ENCODE measurements at regions not wholly inside any gene's neighbourhood (a gene's known extent, or its start where the extent isn't known, plus 50 kb on each side); places are given as distances from the start of the nearest gene placed in this dataset.
A peak's percentile ranks its signal among the peaks of the same experiment; 100 is the strongest.

- no peak for TF ChIP-seq OVOL2 (CRISPR knock-in tag; IDR thresholded peaks at IDR 0.05; ENCODE audit: borderline replicate concordance)
- no peak for TF ChIP-seq ZBTB21 (CRISPR knock-in tag; IDR thresholded peaks at IDR 0.05; ENCODE audit: borderline replicate concordance)
- no peak for TF ChIP-seq IRF1 (CRISPR knock-in tag; IDR thresholded peaks at IDR 0.05)
- Mint-ChIP-seq H3K4me3 (no peak overlapping the region), H3K36me3 (no peaks in the 10 kb centered on the region), H3K4me1 (peaks cover 22% of the 10 kb centered on the region), H3K27ac (no peak overlapping the region), H3K27me3 (ENCODE audit: low read depth) (peaks cover 4% of the 10 kb centered on the region; the same call in 1 of the 2 replicates), H3K9me3 (no peaks in the 10 kb centered on the region)
- DNase-seq (ENCODE audit: low spot score) = no peak
- peak; percentile 47 for ATAC-seq
- CTCF ChIA-PET = interaction anchor here (1.2 to 3.9 kb wide), 2 partner anchors 11 to 13 kb away, joined by 3 to 12 read pairs; no protein-coding TSS in a partner anchor
- POLR2A ChIA-PET = no interaction called here
Measured at GRCh38 chr5:3185488-3185887, 410.1 kb upstream of the IRX1 start.

GRCh38 chr5:3182133-3182876 is 413.3 kb upstream of the IRX1 start:
- DNase-seq (ENCODE audit: low spot score) = no peak
- H3K4me3 Mint-ChIP-seq = no peak overlapping the region
- no peak for ATAC-seq
- no peaks in the 10 kb centered on the region for H3K9me3 Mint-ChIP-seq
- H3K36me3 Mint-ChIP-seq = no peaks in the 10 kb centered on the region
- H3K27ac Mint-ChIP-seq = no peak overlapping the region
- H3K27me3 Mint-ChIP-seq (ENCODE audit: low read depth) = peaks cover 4% of the 10 kb centered on the region; the same call in 1 of the 2 replicates
- no peak for TF ChIP-seq SOX15 (CRISPR knock-in tag; IDR thresholded peaks at IDR 0.05)
- no peak for TF ChIP-seq RORB (CRISPR knock-in tag; IDR thresholded peaks at IDR 0.05)
- no peak for TF ChIP-seq IRF1 (CRISPR knock-in tag; IDR thresholded peaks at IDR 0.05)
- no peak for TF ChIP-seq NFE2L1 (CRISPR knock-in tag; IDR thresholded peaks at IDR 0.05)
- TF ChIP-seq E2F1 (CRISPR knock-in tag; IDR thresholded peaks at IDR 0.05) = no peak
- TF ChIP-seq FOXK1 (CRISPR knock-in tag; IDR thresholded peaks at IDR 0.05) = no peak
- ChIA-PET CTCF (interaction anchor here (0.9 kb wide), 1 partner anchor 14 kb away, joined by 4 read pairs; no protein-coding TSS in a partner anchor), POLR2A (no interaction called here)
- H3K4me1 Mint-ChIP-seq = peaks cover 20% of the 10 kb centered on the region

GRCh38 chr5:3181671-3182070 is 414.0 kb upstream of the IRX1 start:
- ChIA-PET CTCF (interaction anchor here (1.1 kb wide), 1 partner anchor 13 kb away, joined by 3 read pairs; no protein-coding TSS in a partner anchor), POLR2A (no interaction called here)
- DNase-seq (ENCODE audit: low spot score) (no peak), ATAC-seq (no peak)
- Mint-ChIP-seq H3K4me3 (no peak overlapping the region), H3K36me3 (no peaks in the 10 kb centered on the region), H3K27ac (no peak overlapping the region), H3K27me3 (ENCODE audit: low read depth) (peaks cover 4% of the 10 kb centered on the region; the same call in 1 of the 2 replicates), H3K4me1 (peaks cover 14% of the 10 kb centered on the region), H3K9me3 (no peaks in the 10 kb centered on the region)
- TF ChIP-seq ZBTB43 (CRISPR knock-in tag; IDR thresholded peaks at IDR 0.05) (no peak), CBFB (CRISPR knock-in tag; IDR thresholded peaks at IDR 0.05; ENCODE audit: low read depth) (no peak), TEAD4 (CRISPR knock-in tag; IDR thresholded peaks at IDR 0.05) (no peak), ATF1 (CRISPR knock-in tag; IDR thresholded peaks at IDR 0.05) (no peak)

GRCh38 chr5:3180636-3181035 is 415.0 kb upstream of the IRX1 start:
- H3K36me3 Mint-ChIP-seq = no peaks in the 10 kb centered on the region
- H3K9me3 Mint-ChIP-seq = no peaks in the 10 kb centered on the region
- peaks cover 4% of the 10 kb centered on the region; the same call in 1 of the 2 replicates for H3K27me3 Mint-ChIP-seq (ENCODE audit: low read depth)
- DNase-seq (ENCODE audit: low spot score) (no peak), ATAC-seq (no peak)
- CTCF ChIA-PET = interaction anchor here (1.1 kb wide), 1 partner anchor 14 kb away, joined by 3 read pairs; no protein-coding TSS in a partner anchor
- H3K4me3 Mint-ChIP-seq = no peak overlapping the region
- POLR2A ChIA-PET = no interaction called here
- H3K27ac Mint-ChIP-seq = no peak overlapping the region
- peaks cover 4% of the 10 kb centered on the region for H3K4me1 Mint-ChIP-seq
- TF ChIP-seq SOX15 (CRISPR knock-in tag; IDR thresholded peaks at IDR 0.05) = no peak
- no peak for TF ChIP-seq NR1H2 (CRISPR knock-in tag; IDR thresholded peaks at IDR 0.05)
- no peak for TF ChIP-seq E2F1 (CRISPR knock-in tag; IDR thresholded peaks at IDR 0.05)
- no peak for TF ChIP-seq ZSCAN18 (CRISPR knock-in tag; IDR thresholded peaks at IDR 0.05)
- TF ChIP-seq FOXP1 (CRISPR knock-in tag; IDR thresholded peaks at IDR 0.05; ENCODE audit: borderline replicate concordance) = no peak
- TF ChIP-seq ZNF396 (CRISPR knock-in tag; IDR thresholded peaks at IDR 0.05; ENCODE audit: borderline replicate concordance) = no peak
- TF ChIP-seq ZNF219 (CRISPR knock-in tag; IDR thresholded peaks at IDR 0.05; ENCODE audit: borderline replicate concordance) = no peak
- no peak for TF ChIP-seq ATF6 (CRISPR knock-in tag; IDR thresholded peaks at IDR 0.05)

All from WTC11 (cell line).